IMR-90 (cell line): ENCODE measurements at regions not wholly inside any gene's neighbourhood (a gene's known extent, or its start where the extent isn't known, plus 50 kb on each side); places are given as distances from the start of the nearest gene placed in this dataset.

Experiments used
- ATAC-seq: fragments of 200-7000 bp; cut with Tn5 transposase; 2 replicates; pipeline ENCODE4 v1.9.1; 2020; ENCODE audit warnings: low read depth, mild to moderate bottlenecking, moderate library complexity
- BruUV-seq: library from RNA; stranded (reverse); fragments of 400-500 nt; replicated peaks from 2 replicates; lab custom pipeline; 2021; lab: Mats Ljungman, UMichigan
- CTCF ChIA-PET: fragments of 300-600 bp; formaldehyde crosslinking; extraction: SDS; loops from one replicate; lab custom pipeline; 2021; ENCODE audit warnings: antibody characterized with exemption; lab: Yijun Ruan, JAX
- POLR2A ChIA-PET: fragments of 300-600 bp; sonication (Branson Sonifier 250); formaldehyde crosslinking; loops from one replicate; lab custom pipeline; 2022; ENCODE audit warnings: antibody characterized with exemption; ENCODE audit not compliant: unreplicated experiment; lab: Charles Lee
- DNase-seq: peaks from one replicate; pipeline ENCODE4 v3.0.0; 2013
- H2AFZ ChIP-seq: replicated peaks from 2 replicates; pipeline ENCODE3; 2013; ENCODE audit warnings: low read length, mild to moderate bottlenecking; ENCODE audit not compliant: poor library complexity
- H2AK5ac ChIP-seq: 2 replicates; pipeline ENCODE4 v1.6.1; 2013; ENCODE audit warnings: low read depth, low read length, inconsistent platforms
- H2AK9ac ChIP-seq: replicated peaks from 2 replicates; pipeline ENCODE3; 2013; ENCODE audit warnings: mild to moderate bottlenecking, low read depth, low read length, moderate library complexity; ENCODE audit not compliant: poor library complexity
- H2BK120ac ChIP-seq: 2 replicates; pipeline ENCODE4 v1.6.1; 2013; ENCODE audit warnings: low read depth, low read length, inconsistent platforms
- H2BK15ac ChIP-seq: 3 replicates; pipeline ENCODE4 v1.6.1; 2013; ENCODE audit warnings: low read depth, low read length, inconsistent platforms
- H2BK20ac ChIP-seq: 2 replicates; pipeline ENCODE4 v1.6.1; 2013; ENCODE audit warnings: low read depth, mild to moderate bottlenecking, inconsistent platforms, low read length, moderate library complexity
- H2BK5ac ChIP-seq: 2 replicates; pipeline ENCODE4 v1.6.1; 2013; ENCODE audit warnings: mild to moderate bottlenecking, low read depth, low read length, inconsistent platforms; ENCODE audit not compliant: poor library complexity, severe bottlenecking
- H3K14ac ChIP-seq: replicated peaks from 2 replicates; pipeline ENCODE4 v1.6.1; 2013; ENCODE audit warnings: low read depth, low read length, inconsistent platforms
- H3K18ac ChIP-seq: 2 replicates; pipeline ENCODE4 v1.6.1; 2013; ENCODE audit warnings: low read depth, low read length, control low read depth
- H3K23ac ChIP-seq: 2 replicates; pipeline ENCODE4 v1.6.1; 2013; ENCODE audit warnings: low read depth, low read length, inconsistent platforms
- H3K27ac ChIP-seq: 2 replicates; pipeline ENCODE4 v1.5.1; 2013; ENCODE audit warnings: mild to moderate bottlenecking, control low read depth, low read length; ENCODE audit not compliant: insufficient read depth
- H3K27me3 ChIP-seq: 2 replicates; pipeline ENCODE4 v1.6.1; 2013; ENCODE audit warnings: low read length; ENCODE audit not compliant: control insufficient read depth, insufficient read depth
- H3K36me3 ChIP-seq: 2 replicates; pipeline ENCODE4 v1.6.1; 2013; ENCODE audit warnings: low read length, mixed read lengths; ENCODE audit not compliant: control insufficient read depth, insufficient read depth
- H3K4ac ChIP-seq: 2 replicates; pipeline ENCODE4 v1.6.1; 2013; ENCODE audit warnings: low read depth, low read length, inconsistent platforms
- H3K4me1 ChIP-seq: 2 replicates; pipeline ENCODE4 v1.6.1; 2013; ENCODE audit warnings: low read length, mixed read lengths; ENCODE audit not compliant: control insufficient read depth, insufficient read depth
- H3K4me2 ChIP-seq: 2 replicates; pipeline ENCODE4 v1.6.1; 2013; ENCODE audit warnings: low read depth, mild to moderate bottlenecking, control low read depth, low read length, moderate library complexity
- H3K4me3 ChIP-seq: 2 replicates; pipeline ENCODE4 v1.5.1; 2013; ENCODE audit warnings: low read depth, mild to moderate bottlenecking, control low read depth, low read length, moderate library complexity; ENCODE audit not compliant: insufficient read depth
- H3K56ac ChIP-seq: 2 replicates; pipeline ENCODE4 v1.6.1; 2013; ENCODE audit warnings: low read length, inconsistent platforms; ENCODE audit not compliant: insufficient read depth; ENCODE audit errors: extremely low read depth
- H3K79me1 ChIP-seq, 2 experiments: 2 replicates each; pipeline ENCODE4 v1.6.1; 2013; ENCODE audit warnings: low read length in 2 of 2, inconsistent platforms in 1 of 2, low read depth in 1 of 2
- H3K9ac ChIP-seq: 2 replicates; pipeline ENCODE4 v1.6.1; 2013; ENCODE audit warnings: low read depth, low read length, control low read depth
- H3K9me1 ChIP-seq: 2 replicates; pipeline ENCODE4 v1.6.1; 2013; ENCODE audit warnings: low read length, inconsistent platforms; ENCODE audit not compliant: insufficient read depth
- H3K9me3 ChIP-seq: 2 replicates; pipeline ENCODE4 v1.6.1; 2013; ENCODE audit warnings: low read length; ENCODE audit not compliant: control insufficient read depth, insufficient read depth
- H4K20me1 ChIP-seq: 2 replicates; pipeline ENCODE4 v1.6.1; 2013; ENCODE audit warnings: low read length, inconsistent platforms; ENCODE audit not compliant: insufficient read depth
- H4K5ac ChIP-seq: 2 replicates; pipeline ENCODE4 v1.6.1; 2013; ENCODE audit warnings: mild to moderate bottlenecking, low read depth, low read length, control low read depth
- H4K8ac ChIP-seq, 2 experiments: 2 replicates each; pipeline ENCODE4 v1.6.1; 2013; ENCODE audit warnings: low read depth in 2 of 2, low read length in 2 of 2, control low read depth in 1 of 2, inconsistent platforms in 1 of 2
- H4K91ac ChIP-seq: 2 replicates; pipeline ENCODE4 v1.6.1; 2013; ENCODE audit warnings: low read depth, low read length, inconsistent platforms; ENCODE audit not compliant: insufficient read depth
- MAFK ChIP-seq: IDR thresholded peaks from 2 replicates; pipeline ENCODE4 v1.6.1; 2012; ENCODE audit warnings: low read depth, low read length, improper control_type of control experiment
- MXI1 ChIP-seq: IDR thresholded peaks from 2 replicates; pipeline ENCODE4 v1.6.1; 2012; ENCODE audit warnings: low read depth, mild to moderate bottlenecking, low read length, moderate library complexity, borderline replicate concordance
- POLR2A ChIP-seq: IDR thresholded peaks from 2 replicates; pipeline ENCODE4 v1.6.1; 2012; ENCODE audit warnings: mild to moderate bottlenecking, low read depth, low read length
- WGBS, 2 experiments: methylation state at CpG; one replicate each; pipeline versions ENCODE4 v1.1.5 to v1.1.7; 2013; ENCODE audit warnings: missing lambda C conversion rate in 2 of 2; ENCODE audit not compliant: insufficient read length in 1 of 2; ENCODE audit errors: extremely low coverage in 2 of 2; 5-methylcytosine and 5-hydroxymethylcytosine counted together
- dilution Hi-C: fragments of 300-500 bp; cut with HindIII; formaldehyde crosslinking; loops from one replicate; pipeline ENCODE4 v1.14.3; 2018; ENCODE audit warnings: low sequenced_read_pairs; ENCODE audit not compliant: unreplicated experiment
- in situ Hi-C: fragments of 300-500 bp; cut with MboI; formaldehyde crosslinking; loops from 3 replicates; pipeline ENCODE4 v1.14.3; 2019; ENCODE audit warnings: low sequenced_read_pairs, inconsistent platforms, mixed read lengths
- intact Hi-C: fragments of 100-400 bp; cut with micrococcal nuclease; formaldehyde crosslinking; loops from 2 replicates; pipeline ENCODE4 v1.10.0; 2022
- TF ChIP-seq, protein P1 (sequence below): conservative IDR thresholded peaks from 2 replicates; pipeline ENCODE4 v1.5.1; 2012; ENCODE audit warnings: mild to moderate bottlenecking, low read depth, low read length, improper control_type of control experiment

DNA sequence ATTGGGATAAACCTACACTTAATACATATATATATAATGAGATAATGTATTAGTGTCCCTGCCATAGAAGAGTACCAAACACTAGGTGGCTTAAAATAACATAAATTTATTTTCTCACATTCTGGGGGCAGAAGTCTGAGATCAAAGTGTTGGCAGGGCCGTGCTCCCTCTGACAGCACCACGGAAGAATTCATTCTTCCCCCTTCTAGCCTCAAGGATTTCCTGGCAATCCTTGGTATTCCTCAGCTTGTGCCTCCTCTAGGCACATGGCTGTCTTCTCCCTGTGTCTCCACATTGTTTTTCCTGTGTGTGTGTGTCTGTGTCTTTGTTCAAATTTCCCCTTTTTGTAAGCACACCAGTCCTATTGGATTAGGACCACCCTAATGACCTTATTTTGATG lies 115.2 kb upstream of the AGBL1 start:
- in situ Hi-C loops (no loop called here), intact Hi-C loops (no loop called here), dilution Hi-C loops (no loop called here)
- TF ChIP-seq MAFK: no peak
- TF ChIP-seq MXI1: no peak
- TF ChIP-seq, protein P1, sequence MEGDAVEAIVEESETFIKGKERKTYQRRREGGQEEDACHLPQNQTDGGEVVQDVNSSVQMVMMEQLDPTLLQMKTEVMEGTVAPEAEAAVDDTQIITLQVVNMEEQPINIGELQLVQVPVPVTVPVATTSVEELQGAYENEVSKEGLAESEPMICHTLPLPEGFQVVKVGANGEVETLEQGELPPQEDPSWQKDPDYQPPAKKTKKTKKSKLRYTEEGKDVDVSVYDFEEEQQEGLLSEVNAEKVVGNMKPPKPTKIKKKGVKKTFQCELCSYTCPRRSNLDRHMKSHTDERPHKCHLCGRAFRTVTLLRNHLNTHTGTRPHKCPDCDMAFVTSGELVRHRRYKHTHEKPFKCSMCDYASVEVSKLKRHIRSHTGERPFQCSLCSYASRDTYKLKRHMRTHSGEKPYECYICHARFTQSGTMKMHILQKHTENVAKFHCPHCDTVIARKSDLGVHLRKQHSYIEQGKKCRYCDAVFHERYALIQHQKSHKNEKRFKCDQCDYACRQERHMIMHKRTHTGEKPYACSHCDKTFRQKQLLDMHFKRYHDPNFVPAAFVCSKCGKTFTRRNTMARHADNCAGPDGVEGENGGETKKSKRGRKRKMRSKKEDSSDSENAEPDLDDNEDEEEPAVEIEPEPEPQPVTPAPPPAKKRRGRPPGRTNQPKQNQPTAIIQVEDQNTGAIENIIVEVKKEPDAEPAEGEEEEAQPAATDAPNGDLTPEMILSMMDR: no peak
- no peak for TF ChIP-seq POLR2A
- H3K56ac ChIP-seq: no peak overlapping the region
- H3K23ac ChIP-seq: no peak overlapping the region
- H4K91ac ChIP-seq: no peak overlapping the region
- POLR2A ChIA-PET: no interaction called here
- no peak overlapping the region for H2BK15ac ChIP-seq
- no peaks in the 10 kb centered on the region for H3K27me3 ChIP-seq
- no peaks in the 10 kb centered on the region for H3K4me1 ChIP-seq
- no peak overlapping the region for H3K4me2 ChIP-seq
- H3K18ac ChIP-seq: no peak overlapping the region
- no peak for DNase-seq
- H3K79me1 ChIP-seq: no peaks in the 10 kb centered on the region
- ATAC-seq: no peak
- H2BK20ac ChIP-seq: no peak overlapping the region
- no peak overlapping the region for H3K14ac ChIP-seq
- no peaks in the 10 kb centered on the region for H3K36me3 ChIP-seq
- no peak overlapping the region for H2BK120ac ChIP-seq
- no peak overlapping the region for H3K9ac ChIP-seq
- H2BK5ac ChIP-seq: no peak overlapping the region
- BruUV-seq: no TSS peak
- no peak overlapping the region for H4K8ac ChIP-seq
- H3K9me1 ChIP-seq: no peaks in the 10 kb centered on the region
- H2AFZ ChIP-seq: no peak overlapping the region
- H2AK5ac ChIP-seq: no peak overlapping the region
- no peaks in the 10 kb centered on the region for H4K20me1 ChIP-seq
- H3K4ac ChIP-seq: no peak overlapping the region
- H4K5ac ChIP-seq: no peak overlapping the region
- no CpG with 5 or more reads among the region's 2 CpGs for WGBS, 2 experiments
- H2AK9ac ChIP-seq: no peak overlapping the region
- CTCF ChIA-PET: no interaction called here
- H3K4me3 ChIP-seq: no peak overlapping the region
- peaks cover 8% of the 10 kb centered on the region; the same call in 1 of the 2 replicates for H3K9me3 ChIP-seq
- H3K27ac ChIP-seq: no peak overlapping the region
